ENCODE measurements at regions not wholly inside any gene's neighbourhood (a gene's known extent, or its start where the extent isn't known, plus 50 kb on each side); places are given as distances from the start of the nearest gene placed in this dataset.

DNA sequence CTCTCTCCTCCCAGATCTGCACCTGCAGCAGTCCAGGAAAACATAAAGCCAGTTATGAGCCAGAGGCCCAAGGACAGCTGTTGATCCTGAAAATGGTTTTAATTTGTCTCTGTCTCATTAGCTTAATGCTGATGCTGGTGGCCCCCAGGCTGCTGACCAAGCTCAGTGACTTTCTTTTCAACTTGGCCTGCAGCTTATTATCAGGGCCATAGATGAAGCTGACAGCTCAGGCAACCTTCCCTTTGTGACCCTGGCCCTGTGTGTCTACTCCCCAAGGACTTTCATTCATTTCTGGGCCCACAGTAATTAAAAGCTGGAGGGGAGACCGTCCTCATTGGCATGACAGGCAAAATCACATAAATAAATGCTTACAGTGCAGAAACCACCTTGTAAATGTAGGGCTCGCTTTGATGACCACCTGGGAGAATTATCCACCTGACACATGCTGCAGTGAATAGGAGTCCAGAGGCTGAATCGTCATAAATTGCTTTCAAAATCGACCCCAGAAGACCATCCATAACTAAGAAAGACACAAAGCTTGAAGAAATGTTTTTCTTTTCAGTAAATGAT, 138.5 kb downstream of the NPY start:
- Histone ChIP-seq H3K79me2 (ENCODE audit: insufficient read depth) (no peaks in the 10 kb centered on the region), H3K4me2 (no peak overlapping the region), H4K20me1 (ENCODE audit: insufficient read depth) (no peaks in the 10 kb centered on the region), H3K27ac (ENCODE audit: low read depth in 2 of 2, low read length in 1 of 2) (no peak overlapping the region; a peak in 1 of 4 replicates), H3K4me1 (ENCODE audit: control insufficient read depth in 1 of 2, insufficient read depth in 2 of 2, low read depth in 1 of 2, low read length in 1 of 2) (peaks cover 0 to 9% of the 10 kb centered on the region in 2 experiments; a peak in 2 of 4 replicates), H3K9me3 (no peaks in the 10 kb centered on the region), H3K27me3 (ENCODE audit: insufficient read depth) (no peaks in the 10 kb centered on the region), H3F3A (replicated peaks; ENCODE audit: insufficient read depth) (no peaks in the 10 kb centered on the region), H3K36me3 (replicated peaks in 1 of 2; ENCODE audit: control insufficient read depth in 1 of 2, insufficient read depth in 2 of 2, low read length in 1 of 2) (no peaks in the 10 kb centered on the region), H3K4me3 (ENCODE audit: low read depth in 2 of 2, low read length in 1 of 2) (no peak overlapping the region), H2AFZ (ENCODE audit: low read depth) (no peak overlapping the region), H3K9ac (no peak overlapping the region), H3K9me2 (no peaks in the 10 kb centered on the region)
- TF ChIP-seq GABPA (IDR thresholded peaks at IDR 0.05; ENCODE audit: low read depth) (no peak), EP300 (IDR thresholded peaks at IDR 0.05; ENCODE audit: borderline replicate concordance in 1 of 2, low read depth in 1 of 2, low read length in 1 of 2) (peak in 1 of 2 experiments; percentile 37; a peak in 1 of 4 replicates), JUND (IDR thresholded peaks at IDR 0.05) (no peak), RFX5 (IDR thresholded peaks at IDR 0.05; ENCODE audit: low read length) (no peak), IRF3 (IDR thresholded peaks at IDR 0.05; ENCODE audit: low read depth, low read length) (no peak), ZBTB33 (IDR thresholded peaks at IDR 0.05; ENCODE audit: borderline replicate concordance, low read depth) (no peak), TEAD4 (IDR thresholded peaks at IDR 0.05; ENCODE audit: borderline replicate concordance, insufficient read depth) (no peak), FOSL2 (IDR thresholded peaks at IDR 0.05; ENCODE audit: borderline replicate concordance, low read depth) (no peak), RAD21 (IDR thresholded peaks at IDR 0.05; ENCODE audit: low read length) (no peak), GATA2 (CRISPR knock-in tag; IDR thresholded peaks at IDR 0.05) (0 out of 2 replicates have a peak, but pooled peaks have one; percentile 17), CHD2 (IDR thresholded peaks at IDR 0.05; ENCODE audit: low read length, partially characterized antibody) (no peak), RCOR1 (IDR thresholded peaks at IDR 0.05; ENCODE audit: low read length) (peak; percentile 56; the same call in 1 of the 2 replicates), FOXJ3 (CRISPR knock-in tag; IDR thresholded peaks at IDR 0.05) (no peak)
- TF ChIP-seq, protein P1, sequence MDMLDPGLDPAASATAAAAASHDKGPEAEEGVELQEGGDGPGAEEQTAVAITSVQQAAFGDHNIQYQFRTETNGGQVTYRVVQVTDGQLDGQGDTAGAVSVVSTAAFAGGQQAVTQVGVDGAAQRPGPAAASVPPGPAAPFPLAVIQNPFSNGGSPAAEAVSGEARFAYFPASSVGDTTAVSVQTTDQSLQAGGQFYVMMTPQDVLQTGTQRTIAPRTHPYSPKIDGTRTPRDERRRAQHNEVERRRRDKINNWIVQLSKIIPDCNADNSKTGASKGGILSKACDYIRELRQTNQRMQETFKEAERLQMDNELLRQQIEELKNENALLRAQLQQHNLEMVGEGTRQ (IDR thresholded peaks at IDR 0.05; ENCODE audit: borderline replicate concordance, low read depth, low read length) = no peak
- TF ChIP-seq, protein P2, sequence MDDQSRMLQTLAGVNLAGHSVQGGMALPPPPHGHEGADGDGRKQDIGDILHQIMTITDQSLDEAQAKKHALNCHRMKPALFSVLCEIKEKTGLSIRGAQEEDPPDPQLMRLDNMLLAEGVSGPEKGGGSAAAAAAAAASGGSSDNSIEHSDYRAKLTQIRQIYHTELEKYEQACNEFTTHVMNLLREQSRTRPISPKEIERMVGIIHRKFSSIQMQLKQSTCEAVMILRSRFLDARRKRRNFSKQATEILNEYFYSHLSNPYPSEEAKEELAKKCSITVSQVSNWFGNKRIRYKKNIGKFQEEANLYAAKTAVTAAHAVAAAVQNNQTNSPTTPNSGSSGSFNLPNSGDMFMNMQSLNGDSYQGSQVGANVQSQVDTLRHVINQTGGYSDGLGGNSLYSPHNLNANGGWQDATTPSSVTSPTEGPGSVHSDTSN (IDR thresholded peaks at IDR 0.05) = no peak
- 14% methylated on average over 4 of the region's 4 CpGs for WGBS (ENCODE audit: low lambda C conversion rate)
- ChIA-PET CTCF (interaction anchor here (1.2 kb wide), 1 partner anchor 16 kb away, joined by 5 read pairs; no protein-coding TSS in a partner anchor), POLR2A (no interaction called here)
- peak; percentile 33 for DNase-seq

All from SK-N-SH (cell line).